ENCODE measurements at regions not wholly inside any gene's neighbourhood (a gene's known extent, or its start where the extent isn't known, plus 50 kb on each side); places are given as distances from the start of the nearest gene placed in this dataset.
"Not testable (repeated sequence)": the region's sequence is repeated elsewhere in the genome, so short reads cannot be mapped to it uniquely, and the experiment has no call there.

GRCh38 chr5:98121036-98121936 lies 652.2 kb upstream of the RGMB start:
- DNase-seq (ENCODE audit: low read depth in 2 of 2) = no peak

GRCh38 chr5:98128271-98128670 lies 645.2 kb upstream of the RGMB start:
- DNase-seq (ENCODE audit: low read depth in 2 of 2) = no peak

DNA sequence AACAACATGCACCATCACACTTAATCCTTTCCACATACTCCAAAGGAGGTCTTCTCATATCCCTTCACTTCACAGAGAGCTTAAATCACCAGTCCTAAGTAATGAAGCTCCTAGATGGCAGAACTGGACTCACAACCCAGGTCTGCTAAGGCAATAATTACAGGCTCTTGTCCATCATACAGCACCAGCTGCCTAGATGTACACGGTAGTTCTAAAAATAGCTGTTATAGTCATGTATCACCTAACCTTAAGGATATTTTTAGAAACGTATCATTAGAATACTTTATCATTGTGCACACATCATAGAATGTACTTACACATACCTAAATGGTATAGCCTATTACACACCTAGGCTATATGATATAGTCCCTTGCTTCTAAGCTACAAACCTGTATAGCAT lies 644.6 kb upstream of the RGMB start:
- DNase-seq (ENCODE audit: low read depth in 2 of 2) = no peak

DNA sequence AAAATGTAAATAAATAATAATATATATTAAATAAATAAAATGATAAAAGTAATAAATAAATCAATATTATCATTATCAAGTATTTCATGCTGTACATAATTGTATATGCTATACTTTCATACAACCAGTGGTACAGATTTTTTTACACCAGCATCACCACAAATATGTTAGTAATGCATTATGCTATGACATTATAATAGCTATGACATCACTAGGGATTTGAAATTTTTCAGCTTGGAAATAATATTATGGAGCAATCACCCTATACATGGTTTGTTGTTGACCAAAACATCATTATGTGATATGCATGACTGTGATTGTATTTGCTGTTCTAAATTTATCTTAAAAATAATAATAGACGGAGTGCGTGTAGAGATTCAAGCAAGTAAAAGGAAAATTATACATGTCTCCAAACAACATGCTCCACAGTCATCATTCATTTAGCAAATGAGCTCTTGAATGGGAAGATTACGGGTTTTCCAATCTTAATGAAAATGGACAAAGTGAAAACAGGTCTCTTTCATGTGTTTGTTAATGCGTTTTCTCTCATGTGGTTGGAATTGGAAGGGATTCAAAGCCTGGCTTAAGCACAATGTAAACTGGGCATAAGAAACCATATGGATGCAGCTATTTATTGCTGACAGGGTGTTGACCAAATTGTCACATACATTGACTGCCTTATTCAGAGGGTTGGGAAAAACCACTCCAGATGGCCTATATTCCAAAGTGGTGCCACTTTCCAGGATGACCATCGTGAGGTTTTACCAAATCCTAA lies 643.0 kb upstream of the RGMB start:
- DNase-seq (ENCODE audit: low read depth in 2 of 2) = no peak

DNA sequence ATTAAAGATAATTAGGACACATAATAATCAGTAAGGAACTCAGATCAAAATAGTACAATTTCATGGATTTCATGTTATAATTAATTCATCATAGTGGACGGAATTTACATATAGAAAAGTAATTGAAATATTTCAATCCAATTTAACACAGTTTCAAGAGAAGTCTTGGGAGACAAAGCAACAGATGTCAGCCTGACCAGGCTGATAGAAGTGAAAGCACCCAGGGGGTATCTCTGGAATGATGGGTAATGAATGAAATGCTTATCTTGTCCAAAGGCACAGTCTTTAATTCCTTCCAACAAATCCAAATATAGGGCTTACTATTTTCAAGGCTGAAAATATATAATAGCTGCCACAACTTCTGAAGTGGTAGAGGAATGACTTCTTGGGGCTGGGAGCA lies 629.3 kb upstream of the RGMB start:
- DNase-seq (ENCODE audit: low read depth in 2 of 2) = no peak

DNA sequence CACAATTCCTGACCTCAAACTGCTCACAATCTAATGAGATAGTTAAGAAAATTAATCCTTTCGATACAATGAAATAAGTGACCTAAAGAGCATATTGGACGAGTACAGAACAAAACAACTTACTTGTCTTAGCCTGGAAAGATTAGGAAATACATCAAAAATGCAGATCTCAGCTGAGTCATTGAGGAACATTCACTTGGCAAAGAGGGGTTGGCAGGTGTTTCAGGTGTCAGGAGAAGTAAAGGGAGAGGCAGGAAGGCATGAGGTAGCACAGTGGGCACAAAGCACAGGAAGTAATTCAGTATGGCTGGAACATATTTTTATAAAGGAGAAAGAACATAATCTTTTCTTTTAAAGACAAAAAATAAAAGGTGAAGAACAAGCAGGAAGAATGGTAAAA lies 628.8 kb upstream of the RGMB start:
- DNase-seq (ENCODE audit: low read depth in 2 of 2) = no peak

- no peak for DNase-seq (ENCODE audit: low read depth in 2 of 2)
Observed at GRCh38 chr5:98157368-98157767, 616.1 kb upstream of the RGMB start.

GRCh38 chr5:98158440-98158839 lies 615.0 kb upstream of the RGMB start:
- no peak for DNase-seq (ENCODE audit: low read depth in 2 of 2)

DNA sequence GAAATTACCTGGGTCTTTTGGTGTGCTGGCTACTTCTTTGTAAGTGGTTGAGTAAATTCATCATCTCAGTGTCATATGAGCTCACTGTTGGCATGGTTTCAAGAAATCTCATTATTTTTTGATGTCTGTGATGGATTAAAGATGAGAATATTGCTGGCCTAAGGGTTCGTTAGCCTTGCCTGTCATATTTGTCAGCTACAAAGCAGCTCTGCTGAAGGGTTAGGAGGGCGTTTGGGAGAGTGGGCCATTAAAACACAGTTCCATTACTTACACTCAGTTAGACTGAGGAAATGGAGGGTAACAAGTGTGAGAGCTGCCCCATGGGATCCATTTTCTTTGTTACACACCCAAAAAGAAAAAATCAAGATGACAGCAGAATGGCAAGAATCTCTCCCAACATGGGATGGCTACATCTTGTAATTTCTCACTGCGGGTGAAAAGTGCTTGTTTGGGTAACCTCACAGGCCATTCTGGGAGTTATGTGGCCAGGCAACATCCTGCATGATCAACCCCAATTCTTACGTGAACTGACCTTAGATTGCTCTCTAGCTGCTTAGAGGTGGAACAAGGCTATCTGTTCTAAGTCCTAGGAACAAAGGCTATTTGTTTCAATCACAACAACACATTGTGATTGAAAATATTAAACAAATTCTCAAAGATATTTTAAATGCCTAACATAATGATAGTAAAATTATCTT lies 609.5 kb upstream of the RGMB start:
- DNase-seq (ENCODE audit: low read depth in 2 of 2) = no peak

DNA sequence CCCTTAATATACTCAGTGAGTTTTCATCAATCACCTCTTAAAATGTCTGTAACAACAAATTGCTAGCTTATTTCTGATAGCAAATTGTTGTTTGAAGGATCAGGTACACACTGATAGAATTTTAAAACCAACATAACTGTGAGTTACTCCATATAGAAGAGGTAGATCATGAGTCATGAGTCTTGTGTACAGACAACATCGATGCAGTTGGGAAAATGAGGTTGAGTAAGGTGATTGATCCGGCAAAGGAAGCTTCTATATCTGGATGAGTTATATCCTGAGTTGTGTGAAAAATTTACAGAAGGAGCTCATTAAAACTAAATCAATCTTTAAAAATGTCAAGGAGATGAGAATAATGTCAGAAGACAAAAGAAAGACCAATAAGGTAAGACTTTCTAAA lies 604.6 kb upstream of the RGMB start:
- DNase-seq (ENCODE audit: low read depth in 2 of 2) = no peak

- DNase-seq (ENCODE audit: low read depth in 2 of 2) = no peak
Observed at GRCh38 chr5:98170994-98171393, 602.5 kb upstream of the RGMB start.

GRCh38 chr5:98173334-98173733 lies 600.1 kb upstream of the RGMB start:
- no peak for DNase-seq (ENCODE audit: low read depth in 2 of 2)

DNA sequence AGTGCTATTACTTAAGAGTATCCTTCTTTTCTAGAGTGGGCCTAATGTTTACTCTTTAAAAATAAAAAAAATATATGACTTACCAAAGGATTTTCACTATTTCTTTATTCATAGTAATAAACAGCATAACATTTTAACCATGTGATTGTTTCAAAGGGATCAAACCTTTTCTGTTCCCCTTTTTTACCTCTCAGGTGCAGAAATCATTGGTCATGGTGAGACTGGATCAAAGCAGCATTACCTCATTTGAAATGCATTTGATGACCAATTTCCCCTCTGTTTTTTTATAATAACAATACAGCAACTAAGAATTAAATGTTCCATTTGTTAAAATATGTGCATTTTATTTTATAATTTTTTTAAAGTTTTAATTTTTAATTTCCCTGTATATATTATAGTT lies 598.0 kb upstream of the RGMB start:
- no peak for DNase-seq (ENCODE audit: low read depth in 2 of 2)

DNA sequence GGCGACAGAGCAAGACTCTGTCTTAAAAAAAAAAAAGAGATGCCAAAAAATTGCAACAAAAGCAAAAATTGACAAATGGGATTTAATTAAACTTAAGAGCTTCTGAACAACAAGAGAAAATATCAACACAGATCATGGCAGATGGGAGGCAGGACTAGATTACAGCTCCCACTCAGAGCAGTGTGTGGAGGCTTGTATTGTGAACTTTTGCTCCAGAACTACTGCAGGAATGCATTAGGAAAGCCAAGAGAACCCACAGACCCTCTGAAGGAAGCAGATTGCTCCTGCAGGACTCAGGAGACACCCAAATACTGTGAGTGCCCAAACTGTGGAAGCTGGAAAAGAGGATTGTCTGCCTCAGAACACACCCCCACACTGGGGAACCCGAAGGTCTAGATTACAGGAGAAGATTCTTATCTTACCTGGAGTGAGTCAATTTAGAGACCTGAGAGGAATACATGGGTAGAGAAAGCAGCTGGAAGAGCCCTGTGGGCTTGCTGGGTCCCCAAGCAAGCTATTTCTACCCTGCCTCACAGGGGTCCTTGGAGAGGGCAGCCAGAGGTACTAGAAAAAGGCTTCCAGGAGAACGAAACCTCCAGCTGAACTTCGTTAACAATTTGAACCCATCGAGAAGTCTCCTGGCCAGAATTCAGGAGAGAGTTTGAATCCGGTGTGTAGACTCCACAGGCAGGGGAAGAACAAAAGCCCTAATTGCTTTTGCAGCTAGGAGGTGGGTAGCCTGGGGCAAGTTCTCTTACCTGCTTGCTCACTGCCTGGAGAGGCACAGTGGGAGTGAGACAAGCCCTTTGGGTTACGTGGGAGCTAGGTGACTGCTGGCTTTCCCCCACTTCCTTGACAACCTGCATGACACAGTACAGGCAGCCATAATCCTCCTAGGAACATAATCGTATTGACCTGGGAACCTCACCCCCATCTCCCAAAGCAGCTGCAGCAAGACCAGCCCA lies 593.4 kb upstream of the RGMB start:
- no peak for DNase-seq (ENCODE audit: low read depth in 2 of 2)

GRCh38 chr5:98186128-98186527 lies 587.3 kb upstream of the RGMB start:
- DNase-seq (ENCODE audit: low read depth in 2 of 2) = no peak

- DNase-seq (ENCODE audit: low read depth in 2 of 2) = no peak
Observed at GRCh38 chr5:98187945-98188344, 585.5 kb upstream of the RGMB start.

GRCh38 chr5:98190344-98190743 lies 583.1 kb upstream of the RGMB start:
- not testable (repeated sequence) for DNase-seq (ENCODE audit: low read depth in 2 of 2)

GRCh38 chr5:98193921-98194760 lies 579.3 kb upstream of the RGMB start:
- no peak for DNase-seq (ENCODE audit: low read depth in 2 of 2)

DNA sequence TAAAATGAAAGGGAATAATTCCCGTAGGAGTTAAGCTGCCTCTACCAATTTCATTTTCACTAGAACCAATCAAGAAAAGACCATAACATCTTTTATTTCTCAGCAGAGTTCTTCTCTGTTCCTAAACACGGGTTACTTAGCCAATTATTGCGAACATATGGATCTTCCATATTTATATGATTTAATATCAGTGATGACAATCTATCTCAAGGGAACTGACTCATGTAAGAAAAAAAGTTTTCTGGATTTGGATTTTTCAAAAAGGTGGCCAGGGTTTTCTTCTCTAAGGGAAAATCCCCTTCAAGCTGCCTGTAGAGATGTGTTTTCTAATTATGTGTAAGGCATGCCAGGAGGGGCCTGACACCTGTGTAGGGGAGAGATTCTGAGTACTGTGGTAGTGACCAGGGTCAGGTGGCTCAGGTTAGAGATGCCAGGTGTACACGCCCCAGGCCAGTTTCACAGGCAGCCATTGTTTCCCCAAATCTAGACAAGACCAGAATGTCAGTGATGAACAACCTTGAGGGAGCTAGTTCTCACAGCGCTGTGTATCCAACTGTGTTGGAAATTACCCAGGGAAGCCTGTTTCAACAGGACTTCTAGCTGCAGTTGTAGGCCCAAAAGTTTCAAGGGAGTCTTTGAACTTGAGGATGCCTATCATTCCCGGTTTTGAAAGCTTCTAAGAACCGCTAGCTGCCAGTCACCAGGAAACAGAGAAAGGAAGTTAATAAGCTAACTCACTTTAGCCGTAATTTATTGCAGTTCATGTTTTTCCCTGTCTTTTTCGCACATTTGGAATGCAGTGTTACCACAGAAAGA lies 572.5 kb upstream of the RGMB start:
- no peak for DNase-seq (ENCODE audit: low read depth in 2 of 2)

- DNase-seq (ENCODE audit: low read depth in 2 of 2) = no peak
Observed at GRCh38 chr5:98204798-98205197, 568.7 kb upstream of the RGMB start.
